Activated T-helper 2 cell treated with anti-CD3 and anti-CD28 coated beads, Interferon-gamma antibody, Interleukin-2, Interleukin-4, amounts not matched to agents 10 μg/mL and 5 μg/mL and 100 μg/mL, durations not matched to agents 14 hours and 24 hours and 36 hours (primary cell): ENCODE measurements at regions not wholly inside any gene's neighbourhood (a gene's known extent, or its start where the extent isn't known, plus 50 kb on each side); places are given as distances from the start of the nearest gene placed in this dataset.

Experiments used
- DNase-seq: peaks from one replicate; pipeline ENCODE4 v3.0.0; 2021; ENCODE audit warnings: low spot score
- H3K27ac Mint-ChIP-seq: one replicate; pipeline ENCODE4 v1.8.0; 2021; ENCODE audit warnings: mixed read lengths
- H3K27me3 Mint-ChIP-seq: one replicate; pipeline ENCODE4 v1.8.0; 2021; ENCODE audit warnings: low read depth, mixed read lengths
- H3K36me3 Mint-ChIP-seq: one replicate; pipeline ENCODE4 v1.8.0; 2021; ENCODE audit warnings: low read depth, mixed read lengths
- H3K4me1 Mint-ChIP-seq: one replicate; pipeline ENCODE4 v1.8.0; 2021; ENCODE audit warnings: low read depth, mixed read lengths
- H3K4me3 Mint-ChIP-seq: one replicate; pipeline ENCODE4 v1.8.0; 2021; ENCODE audit warnings: low read depth, mild to moderate bottlenecking, moderate library complexity, mixed read lengths
- H3K9me3 Mint-ChIP-seq: one replicate; pipeline ENCODE4 v1.8.0; 2021; ENCODE audit warnings: mixed read lengths
- intact Hi-C: fragments of 100-400 bp; cut with micrococcal nuclease; formaldehyde crosslinking; loops from one replicate; pipeline ENCODE4 v1.15.1; 2023

GRCh38 chr22:47448231-47449223 is 686.1 kb downstream of the TBC1D22A start:
- Mint-ChIP-seq H3K36me3 (no peaks in the 10 kb centered on the region), H3K4me1 (no peaks in the 10 kb centered on the region), H3K27ac (no peak overlapping the region), H3K9me3 (peaks cover 12% of the 10 kb centered on the region), H3K4me3 (no peak overlapping the region), H3K27me3 (no peaks in the 10 kb centered on the region)
- intact Hi-C loops = no loop called here
- DNase-seq = no peak

GRCh38 chr22:47446821-47447810 is 684.7 kb downstream of the TBC1D22A start:
- H3K27ac Mint-ChIP-seq = no peak overlapping the region
- no peaks in the 10 kb centered on the region for H3K36me3 Mint-ChIP-seq
- DNase-seq = no peak
- H3K4me3 Mint-ChIP-seq = no peak overlapping the region
- no peaks in the 10 kb centered on the region for H3K27me3 Mint-ChIP-seq
- intact Hi-C loops = no loop called here
- no peaks in the 10 kb centered on the region for H3K4me1 Mint-ChIP-seq
- H3K9me3 Mint-ChIP-seq = peaks cover 11% of the 10 kb centered on the region

GRCh38 chr22:47446331-47446730 is 683.9 kb downstream of the TBC1D22A start:
- Mint-ChIP-seq H3K27me3 (no peaks in the 10 kb centered on the region), H3K27ac (no peak overlapping the region), H3K4me3 (no peak overlapping the region), H3K9me3 (peaks cover 11% of the 10 kb centered on the region), H3K4me1 (no peaks in the 10 kb centered on the region), H3K36me3 (no peaks in the 10 kb centered on the region)
- intact Hi-C loops = no loop called here
- DNase-seq = no peak

- no peak for DNase-seq
- no peak overlapping the region for H3K27ac Mint-ChIP-seq
These were observed 683.4 kb downstream of the TBC1D22A start for GRCh38 chr22:47445716-47446290.

GRCh38 chr22:47445212-47445611 is 682.8 kb downstream of the TBC1D22A start:
- Mint-ChIP-seq H3K4me1 (no peaks in the 10 kb centered on the region), H3K27me3 (no peaks in the 10 kb centered on the region), H3K27ac (no peak overlapping the region), H3K36me3 (no peaks in the 10 kb centered on the region), H3K4me3 (no peak overlapping the region), H3K9me3 (peaks cover 17% of the 10 kb centered on the region)
- no peak for DNase-seq
- intact Hi-C loops = no loop called here

More at GRCh38 chr22:47445716-47446290, 683.4 kb downstream of the TBC1D22A start:
- Mint-ChIP-seq H3K4me1 (no peaks in the 10 kb centered on the region), H3K36me3 (no peaks in the 10 kb centered on the region), H3K4me3 (no peak overlapping the region), H3K27me3 (no peaks in the 10 kb centered on the region), H3K9me3 (peaks cover 11% of the 10 kb centered on the region)
- intact Hi-C loops = no loop called here

- intact Hi-C loops = no loop called here
- no peak overlapping the region for H3K27ac Mint-ChIP-seq
- no peaks in the 10 kb centered on the region for H3K4me1 Mint-ChIP-seq
- H3K4me3 Mint-ChIP-seq = no peak overlapping the region
- H3K9me3 Mint-ChIP-seq = peaks cover 19% of the 10 kb centered on the region
- no peak for DNase-seq
- H3K27me3 Mint-ChIP-seq = no peaks in the 10 kb centered on the region
- H3K36me3 Mint-ChIP-seq = no peaks in the 10 kb centered on the region
These were observed 682.3 kb downstream of the TBC1D22A start for GRCh38 chr22:47444746-47445065.

- Mint-ChIP-seq H3K9me3 (peaks cover 19% of the 10 kb centered on the region), H3K4me3 (no peak overlapping the region), H3K36me3 (no peaks in the 10 kb centered on the region), H3K4me1 (no peaks in the 10 kb centered on the region), H3K27me3 (no peaks in the 10 kb centered on the region), H3K27ac (no peak overlapping the region)
- no peak for DNase-seq
- intact Hi-C loops = no loop called here
These were observed 681.6 kb downstream of the TBC1D22A start for GRCh38 chr22:47443836-47444745.

GRCh38 chr22:47442821-47443220 is 680.4 kb downstream of the TBC1D22A start:
- Mint-ChIP-seq H3K4me1 (no peaks in the 10 kb centered on the region), H3K9me3 (peaks cover 19% of the 10 kb centered on the region), H3K27ac (no peak overlapping the region), H3K4me3 (no peak overlapping the region), H3K27me3 (no peaks in the 10 kb centered on the region), H3K36me3 (no peaks in the 10 kb centered on the region)
- intact Hi-C loops = no loop called here
- DNase-seq = no peak

GRCh38 chr22:47439643-47440265 is 677.3 kb downstream of the TBC1D22A start:
- H3K4me1 Mint-ChIP-seq = no peaks in the 10 kb centered on the region
- DNase-seq = no peak
- H3K36me3 Mint-ChIP-seq = no peaks in the 10 kb centered on the region
- H3K27me3 Mint-ChIP-seq = no peaks in the 10 kb centered on the region
- H3K4me3 Mint-ChIP-seq = no peak overlapping the region
- peaks cover 14% of the 10 kb centered on the region for H3K9me3 Mint-ChIP-seq
- intact Hi-C loops = no loop called here
- no peak overlapping the region for H3K27ac Mint-ChIP-seq

- Mint-ChIP-seq H3K36me3 (no peaks in the 10 kb centered on the region), H3K27ac (no peak overlapping the region), H3K4me1 (no peaks in the 10 kb centered on the region), H3K4me3 (no peak overlapping the region), H3K9me3 (peaks cover 12% of the 10 kb centered on the region), H3K27me3 (no peaks in the 10 kb centered on the region)
- no peak for DNase-seq
- intact Hi-C loops = no loop called here
These were observed 675.2 kb downstream of the TBC1D22A start for GRCh38 chr22:47437636-47438035.

GRCh38 chr22:47437110-47437509 is 674.7 kb downstream of the TBC1D22A start:
- intact Hi-C loops = no loop called here
- DNase-seq = no peak
- Mint-ChIP-seq H3K4me1 (no peaks in the 10 kb centered on the region), H3K36me3 (no peaks in the 10 kb centered on the region), H3K4me3 (no peak overlapping the region), H3K27ac (no peak overlapping the region), H3K9me3 (peaks cover 8% of the 10 kb centered on the region), H3K27me3 (no peaks in the 10 kb centered on the region)
